Heart left ventricle (tissue), 13 donors: ENCODE measurements at regions not wholly inside any gene's neighbourhood (a gene's known extent, or its start where the extent isn't known, plus 50 kb on each side); places are given as distances from the start of the nearest gene placed in this dataset.
"Not testable (repeated sequence)": the region's sequence is repeated elsewhere in the genome, so short reads cannot be mapped to it uniquely, and the experiment has no call there.

Experiments used
- CTCF ChIP-seq, 12 donors: fragments of 200-600 bp; sonication (generic) in 4 of 12; IDR thresholded peaks; one replicate each; pipeline versions ENCODE4 v1.5.0 to v1.8.0; 2018 to 2022; ENCODE audit warnings: antibody characterized with exemption in 12 of 12, mild to moderate bottlenecking in 5 of 12
- POLR2A ChIP-seq, 2 donors: fragments of 450-650 bp; IDR thresholded peaks; one replicate each; pipeline ENCODE4 v1.6.1; 2017; ENCODE audit warnings: antibody characterized with exemption in 2 of 2, mild to moderate bottlenecking in 2 of 2, moderate library complexity in 2 of 2
- donor health status: ischemic (EF 13 %, LVEDD 7.1; RV severe dilation, severe dysfunction).
- donor health status: DM: no; HTN: yes; CAD: no.
- donor health status: DM: no; HTN: no; CAD: no.
- donor health status: ischemic (EF 25% LVEDD 6.9; RV normal size, moderate dysfunction).
- donor health status: ischemic (EF 25% LVEDD 5.7; RV mildly dilated, moderate dysfunction).
- donor health status: ischemic (EF 35%, LVEDD 5.7; RV mildly dilated, moderate dysfunction).
- donor health status: nonischemic (EF 11% LVEDD 7.7; RV severe dilation, severe dysfunction).
- donor health status: DM: yes; HTN: yes; CAD: no.
- donor health status: PGD.
- donor health status: ischemic (EF 29% LVEDD 5.4; RV normal size, mild dysfunction).
- donor health status: nonischemic (EF 23%, LVEDD 6.1; RV moderate dilation, normal function).

- not testable (repeated sequence) for TF ChIP-seq POLR2A, CTCF (IDR thresholded peaks at IDR 0.05)
These were observed 232.9 kb upstream of the RASGRP1 start for GRCh38 chr15:38797506-38797905.
